ENCODE measurements at regions not wholly inside any gene's neighbourhood (a gene's known extent, or its start where the extent isn't known, plus 50 kb on each side); places are given as distances from the start of the nearest gene placed in this dataset.

DNA sequence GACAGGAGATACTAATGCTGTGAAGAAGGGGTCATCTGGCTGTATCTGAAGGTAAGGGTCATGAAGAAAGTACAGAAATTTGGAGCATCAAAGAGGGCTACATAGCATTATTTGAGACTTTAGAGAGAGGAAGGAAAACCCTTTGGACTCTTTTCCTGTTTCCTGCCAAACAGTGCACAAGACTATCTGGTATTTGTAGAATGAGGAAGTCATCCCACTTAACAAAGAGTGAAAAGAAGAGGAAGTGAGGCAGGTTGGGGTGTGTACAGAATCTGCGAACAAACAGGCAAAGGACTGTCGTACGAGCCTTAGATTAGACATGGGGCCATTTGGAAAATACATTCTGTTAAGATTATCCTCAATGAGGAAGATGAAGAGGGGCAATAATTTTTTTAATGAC lies 546.8 kb upstream of the EPHA6 start:
- Mint-ChIP-seq H3K27ac (no peak overlapping the region), H3K27me3 (ENCODE audit: low read depth) (no peaks in the 10 kb centered on the region), H3K9me3 (peaks cover 13% of the 10 kb centered on the region), H3K36me3 (no peaks in the 10 kb centered on the region), H3K4me1 (no peaks in the 10 kb centered on the region), H3K4me3 (no peak overlapping the region)
- CTCF ChIA-PET = no interaction called here
- no peak for DNase-seq (ENCODE audit: low spot score)
- POLR2A ChIA-PET = no interaction called here
- no peak for ATAC-seq
- TF ChIP-seq NR1H2 (CRISPR knock-in tag; IDR thresholded peaks at IDR 0.05) (no peak), ELF4 (CRISPR knock-in tag; IDR thresholded peaks at IDR 0.05; ENCODE audit: low read depth) (no peak), SMAD3 (CRISPR knock-in tag; IDR thresholded peaks at IDR 0.05; ENCODE audit: borderline replicate concordance) (no peak), USF2 (CRISPR knock-in tag; IDR thresholded peaks at IDR 0.05) (no peak), GRHL2 (CRISPR knock-in tag; IDR thresholded peaks at IDR 0.05; ENCODE audit: insufficient replicate concordance, severe bottlenecking) (no peak), TEAD4 (CRISPR knock-in tag; IDR thresholded peaks at IDR 0.05) (no peak), STAT6 (CRISPR knock-in tag; conservative IDR thresholded peaks at IDR 0.05; ENCODE audit: low read depth) (no peak), AFF4 (CRISPR knock-in tag; IDR thresholded peaks at IDR 0.05; ENCODE audit: borderline replicate concordance) (no peak), FOXK1 (CRISPR knock-in tag; IDR thresholded peaks at IDR 0.05) (no peak), CBFB (CRISPR knock-in tag; IDR thresholded peaks at IDR 0.05; ENCODE audit: low read depth) (no peak), SP1 (CRISPR knock-in tag; conservative IDR thresholded peaks at IDR 0.05) (no peak), HMGA2 (CRISPR knock-in tag; IDR thresholded peaks at IDR 0.05) (no peak), ATF6 (CRISPR knock-in tag; IDR thresholded peaks at IDR 0.05) (no peak), OVOL2 (CRISPR knock-in tag; IDR thresholded peaks at IDR 0.05; ENCODE audit: borderline replicate concordance) (no peak)
- TF ChIP-seq, protein P1, sequence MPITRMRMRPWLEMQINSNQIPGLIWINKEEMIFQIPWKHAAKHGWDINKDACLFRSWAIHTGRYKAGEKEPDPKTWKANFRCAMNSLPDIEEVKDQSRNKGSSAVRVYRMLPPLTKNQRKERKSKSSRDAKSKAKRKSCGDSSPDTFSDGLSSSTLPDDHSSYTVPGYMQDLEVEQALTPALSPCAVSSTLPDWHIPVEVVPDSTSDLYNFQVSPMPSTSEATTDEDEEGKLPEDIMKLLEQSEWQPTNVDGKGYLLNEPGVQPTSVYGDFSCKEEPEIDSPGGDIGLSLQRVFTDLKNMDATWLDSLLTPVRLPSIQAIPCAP (CRISPR knock-in tag; IDR thresholded peaks at IDR 0.05) = no peak
- TF ChIP-seq, protein P2, sequence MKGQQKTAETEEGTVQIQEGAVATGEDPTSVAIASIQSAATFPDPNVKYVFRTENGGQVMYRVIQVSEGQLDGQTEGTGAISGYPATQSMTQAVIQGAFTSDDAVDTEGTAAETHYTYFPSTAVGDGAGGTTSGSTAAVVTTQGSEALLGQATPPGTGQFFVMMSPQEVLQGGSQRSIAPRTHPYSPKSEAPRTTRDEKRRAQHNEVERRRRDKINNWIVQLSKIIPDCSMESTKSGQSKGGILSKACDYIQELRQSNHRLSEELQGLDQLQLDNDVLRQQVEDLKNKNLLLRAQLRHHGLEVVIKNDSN (CRISPR knock-in tag; IDR thresholded peaks at IDR 0.05) = no peak
- TF ChIP-seq, protein P3, sequence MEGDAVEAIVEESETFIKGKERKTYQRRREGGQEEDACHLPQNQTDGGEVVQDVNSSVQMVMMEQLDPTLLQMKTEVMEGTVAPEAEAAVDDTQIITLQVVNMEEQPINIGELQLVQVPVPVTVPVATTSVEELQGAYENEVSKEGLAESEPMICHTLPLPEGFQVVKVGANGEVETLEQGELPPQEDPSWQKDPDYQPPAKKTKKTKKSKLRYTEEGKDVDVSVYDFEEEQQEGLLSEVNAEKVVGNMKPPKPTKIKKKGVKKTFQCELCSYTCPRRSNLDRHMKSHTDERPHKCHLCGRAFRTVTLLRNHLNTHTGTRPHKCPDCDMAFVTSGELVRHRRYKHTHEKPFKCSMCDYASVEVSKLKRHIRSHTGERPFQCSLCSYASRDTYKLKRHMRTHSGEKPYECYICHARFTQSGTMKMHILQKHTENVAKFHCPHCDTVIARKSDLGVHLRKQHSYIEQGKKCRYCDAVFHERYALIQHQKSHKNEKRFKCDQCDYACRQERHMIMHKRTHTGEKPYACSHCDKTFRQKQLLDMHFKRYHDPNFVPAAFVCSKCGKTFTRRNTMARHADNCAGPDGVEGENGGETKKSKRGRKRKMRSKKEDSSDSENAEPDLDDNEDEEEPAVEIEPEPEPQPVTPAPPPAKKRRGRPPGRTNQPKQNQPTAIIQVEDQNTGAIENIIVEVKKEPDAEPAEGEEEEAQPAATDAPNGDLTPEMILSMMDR (IDR thresholded peaks at IDR 0.05) = no peak
- TF ChIP-seq, protein P4, sequence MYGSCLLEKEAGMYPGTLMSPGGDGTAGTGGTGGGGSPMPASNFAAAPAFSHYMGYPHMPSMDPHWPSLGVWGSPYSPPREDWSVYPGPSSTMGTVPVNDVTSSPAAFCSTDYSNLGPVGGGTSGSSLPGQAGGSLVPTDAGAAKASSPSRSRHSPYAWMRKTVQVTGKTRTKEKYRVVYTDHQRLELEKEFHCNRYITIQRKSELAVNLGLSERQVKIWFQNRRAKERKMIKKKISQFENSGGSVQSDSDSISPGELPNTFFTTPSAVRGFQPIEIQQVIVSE (CRISPR knock-in tag; IDR thresholded peaks at IDR 0.05; ENCODE audit: borderline replicate concordance) = no peak

Measured in WTC11 (cell line).